Lower leg skin (tissue), 4 donors: ENCODE measurements at regions not wholly inside any gene's neighbourhood (a gene's known extent, or its start where the extent isn't known, plus 50 kb on each side); places are given as distances from the start of the nearest gene placed in this dataset.

ENCODE experiments used
- DNase-seq, 2 donors: peaks; one replicate each; pipeline ENCODE4 v3.0.0-alpha.2; 2019; ENCODE audit warnings: low spot score in 2 of 2
- H3K4me3 ChIP-seq: fragments of 200-600 bp; sonication (generic); 2 replicates; pipeline ENCODE4 v1.5.1; 2017; ENCODE audit warnings: mild to moderate bottlenecking, low read depth; ENCODE audit not compliant: poor library complexity, severe bottlenecking
- POLR2A ChIP-seq, 2 donors: fragments of 450-650 bp; IDR thresholded peaks; one replicate each; pipeline ENCODE4 v1.6.1; 2016 to 2017; ENCODE audit warnings: antibody characterized with exemption in 2 of 2, mild to moderate bottlenecking in 1 of 2, moderate library complexity in 1 of 2
- whole genome bisulfite sequencing, 2 donors: methylation state at CpG; one replicate each; pipeline ENCODE4 v1.1.5; 2018; 5-methylcytosine and 5-hydroxymethylcytosine counted together
- intact Hi-C: fragments of 100-400 bp; cut with DNase I; formaldehyde crosslinking; loops from one replicate; pipeline ENCODE4 v1.15.0; 2023; ENCODE audit warnings: low total_unique reads
- TF ChIP-seq, protein P1 (sequence below), 3 donors: fragments of 450-650 bp; IDR thresholded peaks; one replicate each; pipeline ENCODE4 v1.5.1; 2016; ENCODE audit warnings: antibody characterized with exemption in 3 of 3, mild to moderate bottlenecking in 3 of 3, moderate library complexity in 2 of 3

DNA sequence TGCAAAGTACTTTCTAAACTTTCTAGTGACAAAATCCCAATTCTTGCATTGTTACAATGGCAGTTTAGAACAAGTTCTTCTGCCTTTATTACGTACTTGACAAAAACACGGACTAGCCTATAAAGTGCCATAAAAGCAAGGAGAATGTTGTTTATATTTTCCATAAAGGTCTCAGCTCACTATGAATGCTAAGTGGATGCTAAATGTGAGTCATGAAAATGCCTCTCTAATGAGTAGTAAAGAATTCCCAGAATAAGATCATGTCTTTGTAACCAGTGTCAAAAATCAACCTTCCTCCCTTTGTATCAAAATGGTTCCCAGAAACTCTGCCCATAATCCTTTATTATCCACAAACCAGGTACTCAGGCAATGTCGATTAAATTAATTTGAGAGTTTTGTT is 539.8 kb upstream of the SLIT2 start:
- no peak for DNase-seq
- TF ChIP-seq, protein P1, sequence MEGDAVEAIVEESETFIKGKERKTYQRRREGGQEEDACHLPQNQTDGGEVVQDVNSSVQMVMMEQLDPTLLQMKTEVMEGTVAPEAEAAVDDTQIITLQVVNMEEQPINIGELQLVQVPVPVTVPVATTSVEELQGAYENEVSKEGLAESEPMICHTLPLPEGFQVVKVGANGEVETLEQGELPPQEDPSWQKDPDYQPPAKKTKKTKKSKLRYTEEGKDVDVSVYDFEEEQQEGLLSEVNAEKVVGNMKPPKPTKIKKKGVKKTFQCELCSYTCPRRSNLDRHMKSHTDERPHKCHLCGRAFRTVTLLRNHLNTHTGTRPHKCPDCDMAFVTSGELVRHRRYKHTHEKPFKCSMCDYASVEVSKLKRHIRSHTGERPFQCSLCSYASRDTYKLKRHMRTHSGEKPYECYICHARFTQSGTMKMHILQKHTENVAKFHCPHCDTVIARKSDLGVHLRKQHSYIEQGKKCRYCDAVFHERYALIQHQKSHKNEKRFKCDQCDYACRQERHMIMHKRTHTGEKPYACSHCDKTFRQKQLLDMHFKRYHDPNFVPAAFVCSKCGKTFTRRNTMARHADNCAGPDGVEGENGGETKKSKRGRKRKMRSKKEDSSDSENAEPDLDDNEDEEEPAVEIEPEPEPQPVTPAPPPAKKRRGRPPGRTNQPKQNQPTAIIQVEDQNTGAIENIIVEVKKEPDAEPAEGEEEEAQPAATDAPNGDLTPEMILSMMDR (IDR thresholded peaks at IDR 0.05), result no peak
- intact Hi-C loops, result no loop called here
- 70 to 77% methylated on average over 3 of the region's 3 CpGs for WGBS, 2 donors
- H3K4me3 ChIP-seq, result no peak overlapping the region

DNA sequence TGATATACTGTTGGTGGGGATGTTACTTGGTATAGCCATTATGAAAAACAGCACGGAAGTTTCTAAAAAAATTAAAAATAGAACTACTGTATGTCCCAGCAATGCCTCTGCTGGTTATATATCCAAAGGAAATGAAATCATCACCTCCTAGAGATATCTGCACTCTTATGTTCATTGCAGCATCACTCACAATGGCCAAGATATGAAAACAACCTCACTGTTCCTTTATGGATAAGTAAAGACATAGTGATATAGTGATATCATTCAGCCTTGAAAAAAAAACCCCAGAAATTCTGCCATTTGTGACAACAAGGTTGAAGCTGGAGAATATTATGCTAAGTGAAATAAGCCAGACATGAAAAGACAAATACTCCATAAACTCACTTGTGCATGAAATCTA is 543.8 kb upstream of the SLIT2 start:
- DNase-seq, result no peak
- WGBS, 2 donors, result 90 to 94% methylated on average over 1 of the region's 1 CpG
- TF ChIP-seq, protein P1 (IDR thresholded peaks at IDR 0.05), result no peak
- TF ChIP-seq POLR2A (IDR thresholded peaks at IDR 0.05), result no peak
- intact Hi-C loops, result no loop called here
- no peak overlapping the region for H3K4me3 ChIP-seq

DNA sequence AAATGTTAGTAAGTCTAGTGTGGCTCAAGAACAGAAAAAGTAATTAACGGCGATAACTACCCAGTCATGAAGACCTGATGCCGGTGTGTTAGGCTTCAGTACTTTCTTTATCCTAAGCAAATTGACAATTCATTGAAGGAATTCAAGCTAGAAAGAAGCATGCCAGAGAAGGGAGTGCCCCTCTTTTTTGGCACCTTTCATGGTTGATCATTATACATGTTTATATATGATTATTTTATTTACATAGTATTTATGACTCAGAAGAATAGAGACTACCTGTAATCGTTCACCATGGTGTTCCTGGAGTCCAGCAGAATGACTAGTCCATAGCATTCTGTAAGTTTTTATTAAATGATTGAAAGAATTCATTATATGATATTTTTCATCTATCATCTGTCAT is 548.3 kb upstream of the SLIT2 start:
- no peak overlapping the region for H3K4me3 ChIP-seq
- DNase-seq, result no peak
- 80 to 86% methylated on average over 4 of the region's 4 CpGs for WGBS, 2 donors
- TF ChIP-seq POLR2A (IDR thresholded peaks at IDR 0.05), result no peak
- TF ChIP-seq, protein P1 (IDR thresholded peaks at IDR 0.05), result no peak
- intact Hi-C loops, result no loop called here

DNA sequence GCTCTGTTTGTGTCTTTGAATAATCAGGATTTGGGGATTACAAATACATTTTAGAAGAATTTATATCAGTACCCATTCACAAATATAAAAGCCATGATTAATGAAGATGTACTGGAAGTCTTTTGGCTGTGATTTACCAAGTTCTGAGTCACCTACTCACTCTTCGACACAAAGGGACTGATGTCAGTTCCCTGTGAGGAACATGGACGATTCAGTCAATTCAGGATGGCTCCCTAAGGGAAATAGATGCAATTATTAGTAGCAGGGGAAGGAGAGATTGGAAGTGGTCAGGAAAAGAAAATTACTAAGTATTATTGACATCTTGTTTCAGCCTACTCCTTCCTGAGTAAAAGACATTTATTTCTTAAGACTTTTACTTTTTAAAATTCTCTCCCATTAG is 550.7 kb upstream of the SLIT2 start:
- TF ChIP-seq, protein P1 (IDR thresholded peaks at IDR 0.05), result no peak
- TF ChIP-seq POLR2A (IDR thresholded peaks at IDR 0.05), result no peak
- WGBS, 2 donors, result 8 to 24% methylated on average over 2 of the region's 2 CpGs
- intact Hi-C loops, result no loop called here
- DNase-seq, result no peak
- no peak overlapping the region for H3K4me3 ChIP-seq

DNA sequence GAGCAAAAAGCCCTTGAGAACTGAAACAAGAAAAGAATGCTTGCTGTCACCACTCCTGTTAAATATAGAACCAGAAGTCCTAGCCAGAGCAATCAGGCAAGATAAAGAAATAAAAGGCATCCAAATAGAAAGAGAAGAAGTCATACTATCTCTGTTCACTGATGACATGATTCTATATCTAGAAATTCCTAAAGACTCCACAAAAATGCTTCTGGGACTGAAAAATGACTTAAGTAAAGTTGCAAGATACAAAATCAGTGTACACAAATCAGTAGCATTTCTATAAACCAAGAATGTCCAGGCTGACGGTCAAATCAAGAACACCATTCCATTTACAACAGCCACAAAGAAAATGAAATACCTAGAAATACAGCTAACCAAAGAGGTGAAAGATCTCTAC is 552.7 kb upstream of the SLIT2 start:
- no peak for TF ChIP-seq POLR2A (IDR thresholded peaks at IDR 0.05)
- TF ChIP-seq, protein P1 (IDR thresholded peaks at IDR 0.05), result no peak
- WGBS, 2 donors, result 84 to 97% methylated on average over 1 of the region's 1 CpG
- no peak overlapping the region for H3K4me3 ChIP-seq
- intact Hi-C loops, result loop anchor here (10.0 kb wide), 1 partner anchor 826 kb away; no protein-coding TSS in a partner anchor
- no peak for DNase-seq

DNA sequence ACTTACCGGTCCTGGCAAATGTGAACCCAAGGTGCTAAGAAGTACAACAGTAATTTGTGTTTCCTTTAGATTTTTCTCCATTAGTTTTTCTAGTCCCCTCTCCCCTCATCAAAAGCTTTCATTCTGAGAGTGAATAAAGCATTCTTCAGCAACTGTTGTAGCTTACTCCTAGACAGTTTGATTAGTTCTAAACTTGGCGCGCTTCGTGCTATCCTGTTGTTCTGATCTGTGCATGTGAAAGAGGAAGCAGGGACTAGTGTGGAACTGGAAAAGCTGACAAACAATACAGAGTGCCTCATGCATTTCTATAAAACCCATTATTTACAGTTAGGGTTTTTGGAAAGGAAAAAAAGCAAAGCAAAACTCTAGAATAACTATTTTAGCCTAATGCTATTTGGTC is 556.9 kb upstream of the SLIT2 start:
- 71 to 75% methylated on average over 4 of the region's 4 CpGs for WGBS, 2 donors
- DNase-seq, result no peak
- intact Hi-C loops, result loop anchor here (10.0 kb wide), 1 partner anchor 830 kb away; no protein-coding TSS in a partner anchor
- H3K4me3 ChIP-seq, result no peak overlapping the region
- no peak for TF ChIP-seq POLR2A (IDR thresholded peaks at IDR 0.05)
- TF ChIP-seq, protein P1 (IDR thresholded peaks at IDR 0.05), result no peak
